Body of pancreas (tissue), 4 donors: ENCODE measurements at regions not wholly inside any gene's neighbourhood (a gene's known extent, or its start where the extent isn't known, plus 50 kb on each side); places are given as distances from the start of the nearest gene placed in this dataset.
A peak's percentile ranks its signal among the peaks of the same experiment; 100 is the strongest.

Source experiments
- ATAC-seq: fragments of 150-250 bp; one replicate; pipeline ENCODE4 v1.9.1; 2016
- DNase-seq, 4 donors: peaks; one replicate each; pipeline ENCODE4 v3.0.0-alpha.2; 2019
- H3K27ac ChIP-seq, 4 donors: fragments of 200-600 bp; sonication (generic); 1 replicate in 3 of 4; 2 replicates in 1 of 4; pipeline versions ENCODE4 v1.5.1 to v1.6.1; 2016 to 2019; ENCODE audit warnings: mild to moderate bottlenecking in 1 of 4, mixed read lengths in 1 of 4, moderate library complexity in 1 of 4
- H3K27me3 ChIP-seq, 2 donors: fragments of 200-600 bp; sonication (generic); one replicate each; pipeline ENCODE4 v1.6.0; 2016; ENCODE audit warnings: mild to moderate bottlenecking in 1 of 2
- H3K36me3 ChIP-seq, 2 donors: fragments of 200-600 bp; sonication (generic); replicated peaks in 1 of 2; 2 replicates each; pipeline ENCODE4 v1.5.1; 2016; ENCODE audit warnings: low read depth in 2 of 2; ENCODE audit not compliant: insufficient read depth in 1 of 2
- H3K4me1 ChIP-seq: fragments of 200-600 bp; sonication (generic); one replicate; pipeline ENCODE4 v1.6.0; 2016
- H3K4me3 ChIP-seq, 2 donors: fragments of 200-600 bp; sonication (generic); 1 replicate in 1 of 2; 2 replicates in 1 of 2; pipeline ENCODE4 v1.5.1; 2016 to 2019
- H3K9me3 ChIP-seq, 3 donors: fragments of 200-600 bp; sonication (generic); 1 replicate in 2 of 3; 2 replicates in 1 of 3; pipeline ENCODE4 v1.5.1; 2016
- POLR2A ChIP-seq, 3 donors: fragments of 450-650 bp; IDR thresholded peaks; one replicate each; pipeline ENCODE4 v1.6.1; 2016; ENCODE audit warnings: antibody characterized with exemption in 3 of 3, mild to moderate bottlenecking in 2 of 3
- WGBS, 2 donors: methylation state at CpG; one replicate each; pipeline ENCODE4 v1.1.5; 2017; 5-methylcytosine and 5-hydroxymethylcytosine counted together
- intact Hi-C: fragments of 100-400 bp; cut with DNase I; formaldehyde crosslinking; loops from one replicate; pipeline ENCODE4 v1.15.1; 2023
- TF ChIP-seq, protein P1 (sequence below), 7 experiments: fragments of 450-650 bp in 4 of 7; fragments of 200-600 bp in 3 of 7; sonication (generic) in 3 of 7; IDR thresholded peaks; one replicate each; pipeline ENCODE4 v1.5.1; 2016 to 2019; ENCODE audit warnings: antibody characterized with exemption in 7 of 7

GRCh38 chr5:159552751-159553150 is 222.5 kb upstream of the IL12B start:
- ATAC-seq = no peak
- Histone ChIP-seq H3K36me3 (no peaks in the 10 kb centered on the region), H3K4me3 (no peak overlapping the region), H3K27ac (no peak overlapping the region), H3K4me1 (no peaks in the 10 kb centered on the region), H3K9me3 (peaks cover 0 to 7% (median 0%) of the 10 kb centered on the region in 3 donors), H3K27me3 (no peaks in the 10 kb centered on the region)
- TF ChIP-seq, protein P1, sequence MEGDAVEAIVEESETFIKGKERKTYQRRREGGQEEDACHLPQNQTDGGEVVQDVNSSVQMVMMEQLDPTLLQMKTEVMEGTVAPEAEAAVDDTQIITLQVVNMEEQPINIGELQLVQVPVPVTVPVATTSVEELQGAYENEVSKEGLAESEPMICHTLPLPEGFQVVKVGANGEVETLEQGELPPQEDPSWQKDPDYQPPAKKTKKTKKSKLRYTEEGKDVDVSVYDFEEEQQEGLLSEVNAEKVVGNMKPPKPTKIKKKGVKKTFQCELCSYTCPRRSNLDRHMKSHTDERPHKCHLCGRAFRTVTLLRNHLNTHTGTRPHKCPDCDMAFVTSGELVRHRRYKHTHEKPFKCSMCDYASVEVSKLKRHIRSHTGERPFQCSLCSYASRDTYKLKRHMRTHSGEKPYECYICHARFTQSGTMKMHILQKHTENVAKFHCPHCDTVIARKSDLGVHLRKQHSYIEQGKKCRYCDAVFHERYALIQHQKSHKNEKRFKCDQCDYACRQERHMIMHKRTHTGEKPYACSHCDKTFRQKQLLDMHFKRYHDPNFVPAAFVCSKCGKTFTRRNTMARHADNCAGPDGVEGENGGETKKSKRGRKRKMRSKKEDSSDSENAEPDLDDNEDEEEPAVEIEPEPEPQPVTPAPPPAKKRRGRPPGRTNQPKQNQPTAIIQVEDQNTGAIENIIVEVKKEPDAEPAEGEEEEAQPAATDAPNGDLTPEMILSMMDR (IDR thresholded peaks at IDR 0.05) = no peak
- TF ChIP-seq POLR2A (IDR thresholded peaks at IDR 0.05) = no peak
- 69 to 78% methylated on average over 3 of the region's 3 CpGs for WGBS, 2 donors
- intact Hi-C loops = no loop called here
- DNase-seq = no peak

DNA sequence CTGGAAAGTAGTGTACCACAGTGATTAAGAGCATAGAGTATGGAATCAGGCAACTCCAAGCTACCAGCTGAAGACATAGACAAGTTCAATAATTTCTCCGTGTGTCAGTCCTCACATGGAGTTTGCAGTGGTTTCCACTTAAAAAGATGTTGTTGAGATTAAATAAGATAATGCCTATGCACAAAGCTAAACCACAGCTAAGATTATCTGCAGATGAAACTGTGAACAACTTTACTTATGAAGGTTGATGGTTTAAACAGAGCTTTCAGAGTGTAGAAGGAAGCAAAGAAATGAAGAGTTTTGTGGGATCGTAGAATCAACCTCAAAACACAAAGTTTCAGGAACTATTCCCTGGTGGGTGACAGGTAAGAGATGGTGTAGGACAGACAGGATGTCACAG is 223.5 kb upstream of the IL12B start:
- DNase-seq (no peak), ATAC-seq (no peak)
- H3K4me1 ChIP-seq = no peaks in the 10 kb centered on the region
- H3K36me3 ChIP-seq = no peaks in the 10 kb centered on the region
- intact Hi-C loops = no loop called here
- H3K27me3 ChIP-seq = no peaks in the 10 kb centered on the region
- H3K9me3 ChIP-seq = peaks cover 0 to 4% (median 0%) of the 10 kb centered on the region in 3 donors
- 75 to 83% methylated on average over 2 of the region's 2 CpGs for WGBS, 2 donors
- no peak for TF ChIP-seq POLR2A (IDR thresholded peaks at IDR 0.05)
- TF ChIP-seq, protein P1 (IDR thresholded peaks at IDR 0.05) = no peak
- no peak overlapping the region for H3K27ac ChIP-seq
- H3K4me3 ChIP-seq = no peak overlapping the region

GRCh38 chr5:159555084-159555483 is 224.8 kb upstream of the IL12B start:
- H3K4me1 ChIP-seq = no peaks in the 10 kb centered on the region
- intact Hi-C loops = no loop called here
- 8 to 10% methylated on average over 1 of the region's 1 CpG for WGBS, 2 donors
- DNase-seq = no peak
- H3K4me3 ChIP-seq = no peak overlapping the region
- H3K9me3 ChIP-seq = peaks cover 0 to 4% (median 0%) of the 10 kb centered on the region in 3 donors
- H3K27me3 ChIP-seq = no peaks in the 10 kb centered on the region
- H3K36me3 ChIP-seq = no peaks in the 10 kb centered on the region
- no peak for TF ChIP-seq POLR2A (IDR thresholded peaks at IDR 0.05)
- TF ChIP-seq, protein P1 (IDR thresholded peaks at IDR 0.05) = no peak
- ATAC-seq = no peak
- H3K27ac ChIP-seq = no peak overlapping the region

DNA sequence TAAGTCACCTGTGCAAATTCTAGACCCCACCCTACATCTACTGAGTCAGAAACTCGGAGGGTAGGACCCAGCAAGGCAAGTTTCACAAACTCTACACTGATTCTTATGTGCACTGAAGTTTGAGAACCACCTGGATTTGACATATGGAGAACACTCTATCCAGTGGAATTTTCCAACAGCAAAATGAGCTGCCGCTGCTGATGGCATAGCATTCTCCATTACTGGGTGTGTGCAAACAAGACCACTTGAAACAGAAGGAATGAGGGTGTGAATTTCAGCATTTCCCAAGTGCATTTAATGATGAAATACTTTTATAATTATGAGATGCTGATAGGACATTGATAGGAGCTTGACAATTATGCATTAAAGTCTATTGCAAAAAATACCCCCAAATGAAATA is 229.1 kb upstream of the IL12B start:
- Histone ChIP-seq H3K4me1 (no peaks in the 10 kb centered on the region), H3K27me3 (no peaks in the 10 kb centered on the region), H3K36me3 (no peaks in the 10 kb centered on the region), H3K27ac (no peak overlapping the region), H3K9me3 (no peaks in the 10 kb centered on the region), H3K4me3 (no peak overlapping the region)
- intact Hi-C loops = no loop called here
- TF ChIP-seq, protein P1 (IDR thresholded peaks at IDR 0.05) = no peak
- TF ChIP-seq POLR2A (IDR thresholded peaks at IDR 0.05) = no peak
- WGBS, 2 donors = 55 to 59% methylated on average over 2 of the region's 2 CpGs
- DNase-seq (no peak), ATAC-seq (no peak)

DNA sequence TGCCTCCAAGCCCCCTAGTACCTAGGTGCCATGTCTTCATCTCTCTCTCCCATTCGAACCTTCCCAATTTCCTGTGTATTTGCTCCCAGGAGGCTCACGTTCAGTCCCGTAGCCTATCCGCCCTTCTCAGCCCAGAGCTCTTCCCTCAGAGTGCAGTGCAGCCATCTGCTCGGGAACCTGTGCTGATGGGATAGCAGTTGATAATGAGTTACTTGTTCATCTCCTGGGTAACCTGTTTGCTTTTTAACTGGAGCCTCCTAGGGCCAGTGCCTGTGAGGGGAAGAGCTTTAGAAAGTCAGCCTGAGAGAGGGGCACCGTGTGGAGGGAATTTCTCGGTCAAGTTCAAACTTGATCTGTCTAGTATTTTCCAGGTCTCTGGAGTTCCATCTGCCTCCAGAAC is 229.8 kb upstream of the IL12B start:
- Histone ChIP-seq H3K27me3 (no peaks in the 10 kb centered on the region), H3K4me3 (no peak overlapping the region), H3K27ac (no peak overlapping the region), H3K36me3 (no peaks in the 10 kb centered on the region), H3K4me1 (no peaks in the 10 kb centered on the region), H3K9me3 (no peaks in the 10 kb centered on the region)
- no peak for TF ChIP-seq POLR2A (IDR thresholded peaks at IDR 0.05)
- TF ChIP-seq, protein P1 (IDR thresholded peaks at IDR 0.05) = no peak
- intact Hi-C loops = no loop called here
- DNase-seq = peak in 1 of 4 donors; percentile 6
- 23 to 40% methylated on average over 7 of the region's 7 CpGs for WGBS, 2 donors
- no peak for ATAC-seq
